Urothelium cell line (cell line): ENCODE measurements at regions not wholly inside any gene's neighbourhood (a gene's known extent, or its start where the extent isn't known, plus 50 kb on each side); places are given as distances from the start of the nearest gene placed in this dataset.
"Not testable (repeated sequence)": the region's sequence is repeated elsewhere in the genome, so short reads cannot be mapped to it uniquely, and the experiment has no call there.

Source experiments
- DNase-seq: peaks from one replicate; pipeline ENCODE4 v3.0.0; 2011; ENCODE audit warnings: low spot score, mixed read lengths
- FAIRE-seq: peaks from 2 replicates; lab custom pipeline; 2011; peaks lifted over from hg19 to GRCh38; lab: Jason Lieb, UNC

DNA sequence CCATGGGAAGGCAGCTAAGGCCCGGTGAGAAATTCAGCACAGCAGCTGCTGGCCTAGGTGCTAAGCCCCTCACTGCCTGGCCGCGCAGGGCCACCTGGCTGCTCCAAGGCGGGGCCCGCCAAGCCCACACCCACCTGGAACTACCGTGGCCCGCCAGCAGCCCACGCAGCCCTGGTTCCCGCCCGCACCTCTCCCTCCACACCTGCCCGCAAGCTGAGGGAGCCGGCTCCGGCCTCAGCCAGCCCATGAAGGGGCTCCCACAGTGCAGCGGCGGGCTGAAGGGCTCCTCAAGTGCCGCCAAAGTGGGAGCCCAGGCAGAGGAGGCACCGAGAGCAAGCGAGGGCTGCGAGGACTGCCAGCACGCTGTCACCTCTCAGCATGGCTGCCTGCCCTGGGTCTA, 146.9 kb upstream of the APOOL start:
- not testable (repeated sequence) for DNase-seq, FAIRE-seq

- not testable (repeated sequence) for FAIRE-seq, DNase-seq
Measured at GRCh38 chrX:84858771-84859170, 144.9 kb upstream of the APOOL start.

GRCh38 chrX:84865113-84865512, 138.6 kb upstream of the APOOL start:
- FAIRE-seq (no peak), DNase-seq (no peak)

- not testable (repeated sequence) for DNase-seq, FAIRE-seq
Measured at GRCh38 chrX:84870281-84870680, 133.4 kb upstream of the APOOL start.

DNA sequence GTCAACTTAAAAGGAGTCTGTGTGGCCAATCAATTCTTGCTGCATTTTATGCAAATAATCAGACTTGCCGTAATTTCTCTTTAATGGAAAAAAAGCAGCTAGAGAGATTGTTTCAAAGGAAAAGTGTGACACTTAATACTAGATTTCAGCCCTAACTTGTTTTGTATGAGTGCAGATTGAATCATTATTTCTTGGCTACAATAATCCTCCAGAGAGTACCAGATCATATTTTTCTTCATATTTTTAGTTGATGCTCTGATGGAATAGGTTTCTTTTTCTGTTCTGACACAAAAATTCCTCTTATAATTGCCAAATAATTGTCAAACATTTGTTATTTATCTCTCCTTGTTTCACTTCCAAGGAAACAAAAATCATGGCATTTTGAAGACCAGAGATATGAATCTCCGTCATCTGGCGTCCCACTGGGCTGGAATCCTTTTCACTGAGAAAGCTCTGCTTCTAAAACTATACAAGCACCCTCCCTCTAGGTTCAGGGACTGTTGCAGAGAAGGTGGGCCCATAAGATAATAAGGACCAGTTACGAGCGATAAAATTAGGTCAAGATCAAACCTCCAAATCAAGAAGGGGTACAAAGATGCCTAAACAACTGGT, 131.4 kb upstream of the APOOL start:
- not testable (repeated sequence) for FAIRE-seq, DNase-seq

- no peak for FAIRE-seq
Measured at GRCh38 chrX:84873176-84873575, 130.5 kb upstream of the APOOL start.

DNA sequence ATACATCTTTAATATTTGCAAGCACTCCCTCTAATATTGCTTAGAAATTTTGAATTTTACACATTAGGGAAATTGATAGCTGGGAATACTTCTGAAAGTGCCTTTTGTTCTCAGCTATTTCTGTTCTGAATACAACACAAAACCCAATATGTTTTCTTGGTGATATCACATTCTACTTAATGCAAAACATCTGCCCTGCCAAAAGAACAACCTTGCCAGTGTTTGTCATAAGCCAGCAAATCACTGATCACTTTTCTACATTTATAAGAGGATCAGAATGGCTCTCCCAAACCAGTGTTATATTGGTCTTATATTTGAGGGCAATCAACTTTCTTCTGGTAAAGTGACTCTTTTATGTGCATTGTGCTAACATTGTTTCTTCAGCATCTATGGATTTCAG, 126.8 kb upstream of the APOOL start:
- DNase-seq (no peak), FAIRE-seq (no peak)

More at GRCh38 chrX:84873176-84873575, 130.5 kb upstream of the APOOL start:
- DNase-seq = no peak

DNA sequence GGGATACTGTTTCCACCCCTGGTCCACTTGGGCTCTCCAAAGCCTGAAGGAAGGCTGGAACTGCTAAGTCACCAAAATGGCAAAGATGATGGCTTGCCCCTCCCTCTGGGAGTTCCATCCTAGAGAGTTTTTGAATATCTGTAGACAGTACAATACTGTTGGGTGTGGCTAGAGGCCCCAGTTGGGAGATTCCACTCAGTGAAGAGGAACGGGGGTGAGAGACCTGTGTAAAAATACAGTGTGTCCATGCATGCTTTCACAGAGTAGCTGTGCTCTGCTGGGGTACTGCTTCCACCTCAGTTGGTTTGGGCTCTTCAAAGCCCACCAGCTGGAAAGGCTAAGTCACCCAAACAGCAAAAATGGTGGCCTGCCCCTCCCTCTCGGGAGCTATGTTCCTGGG, 109.8 kb upstream of the APOOL start:
- FAIRE-seq = no peak
- no peak for DNase-seq

GRCh38 chrX:84907324-84907968, 96.2 kb upstream of the APOOL start:
- peak; percentile 4 for DNase-seq

GRCh38 chrX:84909151-84909550, 94.5 kb upstream of the APOOL start:
- FAIRE-seq (no peak), DNase-seq (no peak)

More at GRCh38 chrX:84907324-84907968, 96.2 kb upstream of the APOOL start:
- no peak for FAIRE-seq

GRCh38 chrX:84924624-84925023, 79.1 kb upstream of the APOOL start:
- DNase-seq (no peak), FAIRE-seq (no peak)

DNA sequence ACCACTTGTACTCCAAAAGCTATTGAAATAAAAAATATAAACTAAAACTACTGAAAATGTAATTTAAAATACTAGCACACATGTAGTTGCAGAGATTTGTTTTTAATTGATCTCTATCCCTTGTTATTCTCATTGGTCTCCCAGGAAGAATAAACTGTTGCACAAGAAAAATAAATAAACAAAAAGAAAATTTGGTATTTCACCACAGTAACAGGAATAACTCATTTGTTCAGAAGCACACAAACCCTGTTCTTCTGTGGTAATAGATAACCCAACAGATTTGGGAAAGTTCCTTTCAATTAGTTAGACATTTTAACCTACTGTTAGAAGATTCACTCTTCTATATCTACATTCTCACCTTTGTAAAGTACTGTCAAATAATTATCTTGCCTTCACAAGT, 70.9 kb upstream of the APOOL start:
- no peak for FAIRE-seq
- no peak for DNase-seq

DNA sequence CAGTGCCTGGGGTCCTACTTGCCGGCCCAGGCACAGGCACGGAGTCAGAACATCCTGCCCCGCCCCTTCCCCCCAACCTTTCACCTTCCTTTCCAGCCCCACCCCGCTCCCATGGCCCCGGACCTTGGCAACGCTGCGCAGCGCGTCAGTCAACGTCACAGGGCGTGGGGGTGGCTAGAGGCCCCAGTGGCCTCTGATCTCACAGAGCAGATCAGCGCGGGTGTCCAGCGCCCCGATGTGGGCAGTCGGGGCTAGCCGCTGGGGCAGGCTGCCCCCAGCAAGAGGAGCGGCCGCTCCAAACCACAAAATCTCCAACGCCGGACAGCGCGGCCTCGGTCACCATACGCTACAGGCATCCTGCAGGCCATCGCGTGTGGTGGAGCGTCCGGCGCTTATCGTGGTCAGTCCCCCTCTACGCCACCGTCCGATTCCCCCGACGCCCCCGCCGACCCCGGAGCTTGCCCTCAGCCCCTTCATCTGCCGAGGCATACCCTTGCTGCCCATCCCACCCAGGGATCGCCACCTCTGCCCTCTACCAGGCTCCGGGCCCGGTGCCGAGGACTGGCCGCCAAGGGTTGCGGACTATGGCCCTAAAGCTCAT, 69.6 kb upstream of the APOOL start:
- FAIRE-seq (no peak), DNase-seq (no peak)
